HEK293T (cell line): ENCODE measurements at regions not wholly inside any gene's neighbourhood (a gene's known extent, or its start where the extent isn't known, plus 50 kb on each side); places are given as distances from the start of the nearest gene placed in this dataset.

Experiments used
- HDGF ChIP-seq: fragments of 450-650 bp; IDR thresholded peaks from 2 replicates; pipeline ENCODE4 v1.6.1; 2017; ENCODE audit warnings: antibody characterized with exemption, borderline replicate concordance
- L3MBTL2 ChIP-seq: fragments of 450-650 bp; conservative IDR thresholded peaks from 2 replicates; pipeline ENCODE4 v1.6.1; 2016; ENCODE audit warnings: mild to moderate bottlenecking
- SUZ12 ChIP-seq: fragments of 450-650 bp; IDR thresholded peaks from 2 replicates; pipeline ENCODE4 v1.6.1; 2016; ENCODE audit warnings: mild to moderate bottlenecking

- TF ChIP-seq HDGF (no peak), SUZ12 (no peak), L3MBTL2 (no peak)
Observed at GRCh38 chr1:25105836-25106235, 126.5 kb downstream of the SYF2 start.
